Prostate gland (tissue), 2 donors: ENCODE measurements at regions not wholly inside any gene's neighbourhood (a gene's known extent, or its start where the extent isn't known, plus 50 kb on each side); places are given as distances from the start of the nearest gene placed in this dataset.

ENCODE experiments used
- DNase-seq: peaks from one replicate; pipeline ENCODE4 v3.0.0-alpha.2; 2019; ENCODE audit warnings: low spot score
- H3K27ac ChIP-seq, 2 donors: fragments of 200-600 bp; sonication (generic); 2 replicates each; pipeline ENCODE4 v1.5.1; 2017 to 2019
- H3K27me3 ChIP-seq: fragments of 200-600 bp; sonication (generic); replicated peaks from 2 replicates; pipeline ENCODE4 v1.5.1; 2019; ENCODE audit not compliant: insufficient read depth
- H3K36me3 ChIP-seq, 2 donors: fragments of 200-600 bp; sonication (generic); 1 replicate in 1 of 2; 2 replicates in 1 of 2; pipeline versions ENCODE4 v1.5.1 to v1.8.1; 2017 to 2019
- H3K4me1 ChIP-seq: fragments of 200-600 bp; sonication (generic); replicated peaks from 2 replicates; pipeline ENCODE4 v1.5.1; 2019
- H3K4me3 ChIP-seq, 2 donors: fragments of 200-600 bp; sonication (generic); 2 replicates each; pipeline ENCODE4 v1.5.1; 2017 to 2019
- H3K9me3 ChIP-seq: fragments of 200-600 bp; sonication (generic); 2 replicates; pipeline ENCODE4 v1.5.1; 2017
- POLR2A ChIP-seq: fragments of 450-650 bp; IDR thresholded peaks from one replicate; pipeline ENCODE4 v1.6.1; 2016; ENCODE audit warnings: antibody characterized with exemption, mild to moderate bottlenecking
- POLR2AphosphoS5 ChIP-seq: sonication (generic); formaldehyde crosslinking; IDR thresholded peaks from one replicate; pipeline ENCODE4 v1.6.1; 2017; ENCODE audit warnings: antibody characterized with exemption
- WGBS: methylation state at CpG from one replicate; pipeline ENCODE4 v1.1.5; 2018; 5-methylcytosine and 5-hydroxymethylcytosine counted together
- intact Hi-C: fragments of 100-400 bp; cut with DNase I; formaldehyde crosslinking; loops from one replicate; pipeline ENCODE4 v1.14.2; 2022
- TF ChIP-seq, protein P1 (sequence below), 4 experiments: fragments of 200-600 bp in 2 of 4; fragments of 450-650 bp in 2 of 4; sonication (generic) in 2 of 4; IDR thresholded peaks; 1 replicate in 3 of 4; 2 replicates in 1 of 4; pipeline ENCODE4 v1.5.1; 2016 to 2019; ENCODE audit warnings: antibody characterized with exemption in 4 of 4, mild to moderate bottlenecking in 2 of 4, moderate library complexity in 2 of 4

DNA sequence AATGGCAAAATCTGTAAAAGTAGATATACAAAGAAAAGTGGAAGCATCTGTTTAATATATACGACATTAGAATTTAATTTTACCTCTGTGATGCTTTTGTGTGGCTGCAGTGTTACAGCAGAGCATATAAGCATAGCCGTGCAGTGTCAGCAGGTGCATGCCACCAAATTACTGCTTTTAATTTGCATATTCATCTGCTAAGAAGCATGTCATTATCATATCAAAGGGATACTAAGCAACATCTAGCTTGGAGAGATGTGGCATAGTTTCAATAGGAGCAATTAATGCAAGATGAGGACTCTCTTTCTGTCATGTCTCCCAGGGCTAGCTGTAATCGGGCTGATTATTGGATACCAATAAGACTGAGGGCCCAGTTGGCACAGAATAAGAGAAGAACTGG is 214.4 kb upstream of the SOX2 start:
- intact Hi-C loops: no loop called here
- no peak for DNase-seq
- TF ChIP-seq, protein P1, sequence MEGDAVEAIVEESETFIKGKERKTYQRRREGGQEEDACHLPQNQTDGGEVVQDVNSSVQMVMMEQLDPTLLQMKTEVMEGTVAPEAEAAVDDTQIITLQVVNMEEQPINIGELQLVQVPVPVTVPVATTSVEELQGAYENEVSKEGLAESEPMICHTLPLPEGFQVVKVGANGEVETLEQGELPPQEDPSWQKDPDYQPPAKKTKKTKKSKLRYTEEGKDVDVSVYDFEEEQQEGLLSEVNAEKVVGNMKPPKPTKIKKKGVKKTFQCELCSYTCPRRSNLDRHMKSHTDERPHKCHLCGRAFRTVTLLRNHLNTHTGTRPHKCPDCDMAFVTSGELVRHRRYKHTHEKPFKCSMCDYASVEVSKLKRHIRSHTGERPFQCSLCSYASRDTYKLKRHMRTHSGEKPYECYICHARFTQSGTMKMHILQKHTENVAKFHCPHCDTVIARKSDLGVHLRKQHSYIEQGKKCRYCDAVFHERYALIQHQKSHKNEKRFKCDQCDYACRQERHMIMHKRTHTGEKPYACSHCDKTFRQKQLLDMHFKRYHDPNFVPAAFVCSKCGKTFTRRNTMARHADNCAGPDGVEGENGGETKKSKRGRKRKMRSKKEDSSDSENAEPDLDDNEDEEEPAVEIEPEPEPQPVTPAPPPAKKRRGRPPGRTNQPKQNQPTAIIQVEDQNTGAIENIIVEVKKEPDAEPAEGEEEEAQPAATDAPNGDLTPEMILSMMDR (IDR thresholded peaks at IDR 0.05): no peak
- TF ChIP-seq POLR2AphosphoS5 (no peak), POLR2A (no peak)
- Histone ChIP-seq H3K27me3 (no peaks in the 10 kb centered on the region), H3K4me1 (no peaks in the 10 kb centered on the region), H3K9me3 (no peaks in the 10 kb centered on the region), H3K36me3 (no peaks in the 10 kb centered on the region), H3K4me3 (no peak overlapping the region), H3K27ac (no peak overlapping the region)
- WGBS: 72% methylated on average over 3 of the region's 3 CpGs

DNA sequence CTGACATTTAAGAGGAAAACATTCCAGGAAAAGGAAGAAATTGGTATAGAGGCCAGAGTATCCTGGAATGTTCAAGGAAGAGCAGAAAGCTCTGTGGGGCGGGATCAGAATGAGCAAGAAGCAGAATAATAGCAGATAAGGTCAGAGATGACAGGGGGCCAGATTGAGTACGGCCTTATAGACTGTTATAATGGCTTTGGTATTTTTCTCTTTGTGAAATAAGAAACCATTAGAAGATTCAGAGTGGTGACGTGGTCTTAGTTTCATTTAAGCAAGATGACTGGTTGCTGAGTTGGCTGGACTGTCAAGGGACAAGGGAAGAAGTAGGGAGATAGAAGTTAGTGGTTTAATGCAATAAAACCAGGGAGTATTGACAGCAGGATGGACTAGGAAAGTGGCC is 218.3 kb upstream of the SOX2 start:
- WGBS: 74% methylated on average over 3 of the region's 3 CpGs
- no peaks in the 10 kb centered on the region for H3K36me3 ChIP-seq
- H3K27ac ChIP-seq: no peak overlapping the region
- intact Hi-C loops: no loop called here
- DNase-seq: no peak
- no peak overlapping the region for H3K4me3 ChIP-seq
- no peaks in the 10 kb centered on the region for H3K9me3 ChIP-seq
- H3K27me3 ChIP-seq: no peaks in the 10 kb centered on the region
- no peak for TF ChIP-seq POLR2AphosphoS5
- TF ChIP-seq, protein P1 (IDR thresholded peaks at IDR 0.05): no peak
- TF ChIP-seq POLR2A: no peak
- no peaks in the 10 kb centered on the region for H3K4me1 ChIP-seq

DNA sequence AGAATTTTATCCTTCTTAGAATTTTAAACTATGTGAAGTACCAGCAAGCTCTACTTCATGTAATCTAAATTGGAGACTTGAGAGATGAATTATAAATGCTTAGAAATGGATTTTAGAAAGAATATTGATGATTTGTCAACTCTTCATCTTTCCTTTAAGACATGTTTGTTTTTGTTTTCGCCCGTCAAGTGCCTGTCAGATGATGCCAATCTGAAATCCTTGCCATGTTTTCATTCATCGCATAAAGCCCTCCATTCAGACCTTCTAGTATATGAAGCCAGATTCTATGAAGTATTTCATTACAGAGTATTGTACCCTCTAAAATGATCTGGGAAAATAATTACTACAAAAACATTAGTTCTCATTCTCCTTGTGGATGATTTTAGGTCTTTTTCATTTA is 223.2 kb upstream of the SOX2 start:
- WGBS: 94% methylated on average over 3 of the region's 3 CpGs

DNA sequence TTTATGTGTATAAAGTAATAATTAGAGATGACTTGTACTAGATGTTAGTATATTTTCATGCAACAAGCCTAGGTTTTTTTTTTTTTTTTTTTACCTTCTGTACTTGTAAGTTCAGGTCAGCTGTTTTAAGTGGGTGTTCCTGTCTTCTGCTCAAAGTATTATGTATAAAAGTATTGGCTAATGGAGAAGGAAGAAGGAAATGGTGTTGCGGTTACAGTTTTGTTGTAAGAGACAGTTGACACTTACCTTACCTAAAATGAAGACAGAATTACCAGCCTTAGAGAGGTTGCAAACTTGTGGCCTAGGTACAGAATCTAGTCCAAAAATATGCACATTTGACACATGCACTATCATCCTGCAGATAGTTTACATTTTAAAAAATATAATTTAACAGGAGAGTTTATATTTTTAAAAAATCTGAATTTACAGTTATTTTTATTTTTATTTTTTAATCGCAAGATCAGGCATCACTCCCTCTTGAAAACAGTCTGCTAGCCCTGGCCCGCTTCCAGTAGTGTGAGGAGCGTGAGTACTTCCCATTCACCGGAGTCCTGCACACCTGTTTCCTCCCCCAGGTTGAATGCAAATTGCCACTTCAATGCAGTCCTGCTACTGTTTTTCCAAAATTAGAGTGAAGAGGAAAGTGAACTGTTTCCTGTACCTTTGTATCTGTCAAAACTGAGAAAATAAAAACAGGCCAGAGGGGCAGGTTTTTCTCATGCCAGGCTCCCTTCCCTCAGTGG is 224.3 kb upstream of the SOX2 start:
- no peaks in the 10 kb centered on the region for H3K27me3 ChIP-seq
- no peak overlapping the region for H3K27ac ChIP-seq
- H3K4me3 ChIP-seq: no peak overlapping the region
- no peaks in the 10 kb centered on the region for H3K4me1 ChIP-seq
- TF ChIP-seq, protein P1 (IDR thresholded peaks at IDR 0.05): no peak
- 69% methylated on average over 5 of the region's 5 CpGs for WGBS
- no peaks in the 10 kb centered on the region for H3K9me3 ChIP-seq
- no peaks in the 10 kb centered on the region for H3K36me3 ChIP-seq
- intact Hi-C loops: no loop called here
- DNase-seq: no peak

More for the DNA sequence above, 223.2 kb upstream of the SOX2 start:
- TF ChIP-seq, protein P1 (IDR thresholded peaks at IDR 0.05): no peak
- TF ChIP-seq POLR2A: no peak
- no peak for TF ChIP-seq POLR2AphosphoS5
- H3K36me3 ChIP-seq: no peaks in the 10 kb centered on the region
- H3K4me3 ChIP-seq: no peak overlapping the region
- no peak for DNase-seq
- no peaks in the 10 kb centered on the region for H3K4me1 ChIP-seq
- intact Hi-C loops: no loop called here
- H3K27ac ChIP-seq: no peak overlapping the region
- no peaks in the 10 kb centered on the region for H3K27me3 ChIP-seq
- H3K9me3 ChIP-seq: no peaks in the 10 kb centered on the region

DNA sequence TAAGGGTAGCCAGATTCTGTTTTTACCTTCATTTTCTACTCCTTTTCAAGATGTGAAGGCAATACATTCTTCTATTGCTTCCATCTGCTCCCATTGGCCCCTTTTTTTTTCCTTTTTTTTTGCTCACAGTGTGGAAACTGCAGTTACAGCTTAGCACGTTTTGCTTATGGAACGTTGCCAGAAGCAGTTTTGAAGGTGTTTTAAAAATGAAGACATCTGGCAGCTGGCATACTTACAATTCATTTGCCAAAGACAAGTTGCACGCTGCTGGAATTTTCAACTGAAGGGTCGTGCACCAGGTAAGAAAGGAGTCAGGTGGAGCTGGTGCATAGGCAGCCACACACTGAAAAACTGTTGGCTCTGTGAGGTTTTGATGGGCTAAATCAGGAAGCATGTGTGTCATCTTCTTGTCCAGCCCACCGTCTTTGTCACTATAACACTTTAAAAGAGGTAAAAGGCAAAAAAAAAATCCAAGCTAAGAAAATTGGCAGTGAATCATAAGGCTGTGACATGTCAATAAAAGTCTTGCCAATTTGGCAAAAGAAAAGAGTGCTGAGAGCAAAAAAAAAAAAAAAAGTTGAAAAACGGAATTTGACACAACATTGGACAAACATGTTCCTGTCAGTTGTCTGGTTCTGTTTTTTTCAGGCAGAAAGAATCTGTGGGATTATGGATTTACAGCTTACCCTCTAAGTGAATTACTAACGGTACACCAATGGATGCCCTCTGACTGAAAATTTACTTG is 225.4 kb upstream of the SOX2 start:
- Histone ChIP-seq H3K4me1 (no peaks in the 10 kb centered on the region), H3K36me3 (no peaks in the 10 kb centered on the region), H3K27me3 (no peaks in the 10 kb centered on the region), H3K4me3 (no peak overlapping the region), H3K9me3 (no peaks in the 10 kb centered on the region), H3K27ac (no peak overlapping the region)
- no peak for TF ChIP-seq POLR2A
- no peak for TF ChIP-seq POLR2AphosphoS5
- TF ChIP-seq, protein P1 (IDR thresholded peaks at IDR 0.05): no peak
- no peak for DNase-seq
- 7% methylated on average over 7 of the region's 7 CpGs for WGBS
- intact Hi-C loops: no loop called here
